Lower leg skin (tissue), 3 donors: ENCODE measurements at regions not wholly inside any gene's neighbourhood (a gene's known extent, or its start where the extent isn't known, plus 50 kb on each side); places are given as distances from the start of the nearest gene placed in this dataset.

Source experiments
- POLR2A ChIP-seq, 2 donors: fragments of 450-650 bp; IDR thresholded peaks; one replicate each; pipeline ENCODE4 v1.6.1; 2016 to 2017; ENCODE audit warnings: antibody characterized with exemption in 2 of 2, mild to moderate bottlenecking in 1 of 2, moderate library complexity in 1 of 2
- TF ChIP-seq, protein P1 (sequence below), 3 donors: fragments of 450-650 bp; IDR thresholded peaks; one replicate each; pipeline ENCODE4 v1.5.1; 2016; ENCODE audit warnings: antibody characterized with exemption in 3 of 3, mild to moderate bottlenecking in 3 of 3, moderate library complexity in 2 of 3

DNA sequence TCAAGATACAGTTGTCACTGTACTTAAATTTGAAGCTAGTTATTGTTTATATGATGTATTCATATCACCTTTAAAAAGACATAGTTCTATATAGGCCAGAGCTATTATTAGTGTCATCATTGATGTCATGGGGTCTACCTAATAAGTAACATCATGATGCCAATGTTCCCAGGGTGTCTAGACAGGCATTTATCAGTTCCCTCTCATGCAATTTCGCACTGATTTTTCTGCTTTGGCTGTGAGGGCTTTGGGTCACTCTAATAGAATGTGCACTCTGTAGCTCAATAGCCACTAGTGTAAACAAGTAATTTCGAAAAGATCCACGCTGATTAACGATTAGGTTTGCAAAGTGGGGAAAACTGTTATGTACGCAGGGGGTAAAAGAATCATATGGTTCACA is 1651.3 kb downstream of the SLITRK5 start:
- TF ChIP-seq, protein P1, sequence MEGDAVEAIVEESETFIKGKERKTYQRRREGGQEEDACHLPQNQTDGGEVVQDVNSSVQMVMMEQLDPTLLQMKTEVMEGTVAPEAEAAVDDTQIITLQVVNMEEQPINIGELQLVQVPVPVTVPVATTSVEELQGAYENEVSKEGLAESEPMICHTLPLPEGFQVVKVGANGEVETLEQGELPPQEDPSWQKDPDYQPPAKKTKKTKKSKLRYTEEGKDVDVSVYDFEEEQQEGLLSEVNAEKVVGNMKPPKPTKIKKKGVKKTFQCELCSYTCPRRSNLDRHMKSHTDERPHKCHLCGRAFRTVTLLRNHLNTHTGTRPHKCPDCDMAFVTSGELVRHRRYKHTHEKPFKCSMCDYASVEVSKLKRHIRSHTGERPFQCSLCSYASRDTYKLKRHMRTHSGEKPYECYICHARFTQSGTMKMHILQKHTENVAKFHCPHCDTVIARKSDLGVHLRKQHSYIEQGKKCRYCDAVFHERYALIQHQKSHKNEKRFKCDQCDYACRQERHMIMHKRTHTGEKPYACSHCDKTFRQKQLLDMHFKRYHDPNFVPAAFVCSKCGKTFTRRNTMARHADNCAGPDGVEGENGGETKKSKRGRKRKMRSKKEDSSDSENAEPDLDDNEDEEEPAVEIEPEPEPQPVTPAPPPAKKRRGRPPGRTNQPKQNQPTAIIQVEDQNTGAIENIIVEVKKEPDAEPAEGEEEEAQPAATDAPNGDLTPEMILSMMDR (IDR thresholded peaks at IDR 0.05) = no peak
- no peak for TF ChIP-seq POLR2A (IDR thresholded peaks at IDR 0.05)
